Epithelial cell of proximal tubule (primary cell): ENCODE measurements at regions not wholly inside any gene's neighbourhood (a gene's known extent, or its start where the extent isn't known, plus 50 kb on each side); places are given as distances from the start of the nearest gene placed in this dataset.
A peak's percentile ranks its signal among the peaks of the same experiment; 100 is the strongest.

Experiments used
- DNase-seq: peaks from one replicate; pipeline ENCODE4 v3.0.0-alpha.2; 2011; ENCODE audit warnings: low read depth
- H3K4me3 ChIP-seq: 2 replicates; pipeline ENCODE4 v1.5.1; 2011; ENCODE audit warnings: low read depth, mild to moderate bottlenecking, low read length
- CTCF ChIP-seq: conservative IDR thresholded peaks from 2 replicates; pipeline ENCODE4 v1.5.1; 2012; ENCODE audit warnings: low read depth, mild to moderate bottlenecking, low read length

GRCh38 chr17:72205822-72206221, 85.0 kb downstream of the SOX9 start:
- TF ChIP-seq CTCF, result no peak
- DNase-seq, result no peak
- H3K4me3 ChIP-seq, result no peak overlapping the region

DNA sequence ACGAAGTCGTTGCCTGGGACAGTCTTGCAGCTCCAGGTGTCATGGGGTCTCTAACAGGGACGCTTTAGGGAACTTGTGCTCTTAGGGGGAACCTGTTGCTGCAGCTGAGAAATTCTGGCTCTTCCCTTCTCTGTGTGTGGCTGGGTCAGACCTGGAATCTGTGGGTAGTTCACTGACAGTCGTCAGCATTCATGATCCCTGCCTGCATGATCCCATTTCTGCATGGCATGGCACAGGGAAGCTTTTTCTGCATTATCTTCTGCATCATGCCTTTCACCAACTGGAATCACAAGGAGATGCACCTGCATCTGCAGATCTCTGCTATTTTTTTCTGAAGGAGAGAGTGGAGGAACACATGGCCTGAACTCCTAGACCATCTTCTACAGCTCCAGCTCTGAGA, 85.6 kb downstream of the SOX9 start:
- H3K4me3 ChIP-seq, result no peak overlapping the region
- no peak for TF ChIP-seq CTCF
- DNase-seq, result no peak

- H3K4me3 ChIP-seq, result no peak overlapping the region
- TF ChIP-seq CTCF, result no peak
- DNase-seq, result no peak
These were observed 88.0 kb downstream of the SOX9 start for GRCh38 chr17:72208832-72209231.

- TF ChIP-seq CTCF, result no peak
- no peak for DNase-seq
- no peak overlapping the region for H3K4me3 ChIP-seq
These were observed 91.2 kb downstream of the SOX9 start for GRCh38 chr17:72212041-72212440.

DNA sequence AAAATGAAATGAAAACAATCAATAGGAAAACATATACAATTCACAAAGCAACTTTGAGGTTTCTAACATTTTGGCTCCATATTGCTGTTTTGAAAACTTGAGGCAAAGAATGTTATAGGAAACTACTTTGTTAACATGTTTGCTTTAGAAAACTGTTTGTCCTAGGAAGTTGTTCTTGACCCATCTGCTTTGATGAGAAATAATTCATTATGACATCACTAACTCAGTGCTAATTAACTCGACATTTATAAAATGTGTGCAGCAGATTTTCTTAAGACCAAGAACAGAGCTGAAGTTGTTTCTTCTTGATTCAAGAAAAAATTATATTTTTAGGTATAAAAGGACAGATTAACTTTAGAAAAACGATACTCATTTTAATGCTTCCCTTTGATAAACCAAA, 94.7 kb downstream of the SOX9 start:
- H3K4me3 ChIP-seq, result no peak overlapping the region
- TF ChIP-seq CTCF, result no peak
- no peak for DNase-seq

GRCh38 chr17:72215928-72216327, 95.1 kb downstream of the SOX9 start:
- no peak for DNase-seq
- no peak for TF ChIP-seq CTCF
- no peak overlapping the region for H3K4me3 ChIP-seq

- H3K4me3 ChIP-seq, result peak overlapping the region; percentile 29
- no peak for TF ChIP-seq CTCF
These were observed 98.5 kb downstream of the SOX9 start for GRCh38 chr17:72219137-72219823.

More at GRCh38 chr17:72219137-72219823, 98.5 kb downstream of the SOX9 start:
- DNase-seq, result no peak
